ENCODE measurements at regions not wholly inside any gene's neighbourhood (a gene's known extent, or its start where the extent isn't known, plus 50 kb on each side); places are given as distances from the start of the nearest gene placed in this dataset.

DNA sequence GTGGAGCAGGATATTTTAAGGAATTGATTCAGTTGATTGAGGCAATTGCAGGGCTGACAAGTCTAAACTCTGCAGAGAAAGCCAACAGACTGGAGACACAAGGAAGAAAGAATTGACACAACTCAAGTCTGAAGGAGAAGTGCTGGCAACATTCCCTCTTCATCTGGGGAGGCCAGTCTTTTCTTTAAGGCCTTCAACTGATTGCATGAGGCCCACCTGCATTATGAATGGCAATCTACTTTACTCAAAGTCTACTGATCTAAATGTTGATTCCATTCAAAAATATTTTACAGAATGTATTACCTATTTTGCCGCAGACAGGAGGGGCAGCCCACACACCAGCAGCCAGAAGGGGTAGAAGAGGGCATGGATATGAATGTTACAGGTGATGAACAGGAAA is 425.2 kb downstream of the PCDH10 start:
- Histone ChIP-seq H3K27me3 (replicated peaks; ENCODE audit: insufficient read depth) (no peaks in the 10 kb centered on the region), H3K9ac (no peak overlapping the region), H3F3A (ENCODE audit: insufficient read depth) (no peaks in the 10 kb centered on the region), H3K36me3 (ENCODE audit: low read depth) (no peaks in the 10 kb centered on the region), H3K9me2 (ENCODE audit: insufficient read depth) (no peaks in the 10 kb centered on the region), H3K4me1 (ENCODE audit: insufficient read depth) (no peaks in the 10 kb centered on the region), H2AFZ (no peak overlapping the region), H3K9me3 (ENCODE audit: low read depth) (no peaks in the 10 kb centered on the region), H3K4me3 (no peak overlapping the region), H3K4me2 (ENCODE audit: unreplicated experiment) (no peak overlapping the region), H4K20me1 (ENCODE audit: insufficient read depth) (no peaks in the 10 kb centered on the region), H3K79me2 (ENCODE audit: insufficient read depth) (no peaks in the 10 kb centered on the region), H3K27ac (no peak overlapping the region)
- DNase-seq: no peak
- 10 to 15% methylated on average over 1 of the region's 1 CpG for WGBS, 2 experiments (ENCODE audit: low coverage in 1 of 2, low lambda C conversion rate in 2 of 2, missing lambda C conversion rate in 2 of 2)
- in situ Hi-C loops (cut with MboI): no loop called here
- no peak for TF ChIP-seq EZH2phosphoT487 (IDR thresholded peaks at IDR 0.05; ENCODE audit: insufficient read depth, low read depth)
- no peak for TF ChIP-seq EZH2 (IDR thresholded peaks at IDR 0.05; ENCODE audit: insufficient read depth, poor library complexity, severe bottlenecking)

DNA sequence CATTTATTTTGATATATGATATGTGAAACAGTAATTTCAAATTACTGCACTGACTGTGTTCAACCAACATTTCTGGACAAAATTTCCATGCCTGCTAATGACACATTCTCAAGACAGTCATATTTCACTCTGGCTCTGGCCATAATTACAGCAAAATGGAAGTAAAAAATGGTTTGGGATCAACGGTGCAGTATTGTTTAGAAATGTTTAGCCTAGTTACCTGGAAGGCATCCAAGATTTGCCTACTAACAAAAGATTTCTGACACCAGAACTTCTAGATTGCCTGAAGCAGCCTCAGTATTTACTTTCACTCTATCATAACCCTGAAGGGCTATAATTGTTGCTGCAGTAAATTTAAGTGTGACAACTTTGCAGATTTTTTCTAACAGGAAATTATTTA is 416.3 kb downstream of the PCDH10 start:
- H3K9me3 ChIP-seq (ENCODE audit: low read depth): no peaks in the 10 kb centered on the region
- H3K4me2 ChIP-seq (ENCODE audit: unreplicated experiment): no peak overlapping the region
- in situ Hi-C loops (cut with MboI): no loop called here
- H3K4me3 ChIP-seq: no peak overlapping the region
- H4K20me1 ChIP-seq (ENCODE audit: insufficient read depth): no peaks in the 10 kb centered on the region
- H2AFZ ChIP-seq: no peak overlapping the region
- TF ChIP-seq EZH2phosphoT487 (IDR thresholded peaks at IDR 0.05; ENCODE audit: insufficient read depth, low read depth) (no peak), EZH2 (IDR thresholded peaks at IDR 0.05; ENCODE audit: insufficient read depth, poor library complexity, severe bottlenecking) (no peak)
- no peak overlapping the region for H3K9ac ChIP-seq
- no peaks in the 10 kb centered on the region for H3F3A ChIP-seq (ENCODE audit: insufficient read depth)
- H3K4me1 ChIP-seq (ENCODE audit: insufficient read depth): no peaks in the 10 kb centered on the region
- DNase-seq: no peak
- H3K27me3 ChIP-seq (replicated peaks; ENCODE audit: insufficient read depth): no peaks in the 10 kb centered on the region
- no peaks in the 10 kb centered on the region for H3K36me3 ChIP-seq (ENCODE audit: low read depth)
- H3K9me2 ChIP-seq (ENCODE audit: insufficient read depth): no peaks in the 10 kb centered on the region
- H3K79me2 ChIP-seq (ENCODE audit: insufficient read depth): no peaks in the 10 kb centered on the region
- H3K27ac ChIP-seq: no peak overlapping the region
- WGBS, 2 experiments (ENCODE audit: low coverage in 1 of 2, low lambda C conversion rate in 2 of 2, missing lambda C conversion rate in 2 of 2): 0 to 4% methylated on average over 1 of the region's 1 CpG

DNA sequence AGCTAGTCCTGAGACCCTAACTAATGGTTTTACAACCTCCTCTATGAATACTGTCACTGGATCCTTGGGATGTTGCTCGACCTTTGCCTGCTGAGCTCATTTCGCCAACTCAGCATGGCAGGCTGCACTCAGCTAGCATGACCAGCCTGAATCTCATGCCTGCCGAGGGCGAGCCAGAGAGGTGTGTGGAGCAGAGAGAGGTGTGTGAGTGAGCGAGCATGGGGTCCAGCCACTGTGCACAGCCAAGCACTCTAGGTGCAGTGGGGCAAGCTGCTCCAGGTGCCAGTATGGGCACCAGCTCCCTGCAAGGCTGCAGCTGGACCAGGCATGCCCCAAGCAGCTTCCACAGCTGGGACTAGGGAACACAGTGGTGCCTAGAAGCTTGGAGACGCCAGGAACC is 410.9 kb downstream of the PCDH10 start:
- no peaks in the 10 kb centered on the region for H3K36me3 ChIP-seq (ENCODE audit: low read depth)
- in situ Hi-C loops (cut with MboI): no loop called here

GRCh38 chr4:133555671-133556070 is 406.6 kb downstream of the PCDH10 start:
- no peak for DNase-seq
- H3K27me3 ChIP-seq (replicated peaks; ENCODE audit: insufficient read depth): no peaks in the 10 kb centered on the region
- H4K20me1 ChIP-seq (ENCODE audit: insufficient read depth): no peaks in the 10 kb centered on the region
- no peak overlapping the region for H2AFZ ChIP-seq
- H3K36me3 ChIP-seq (ENCODE audit: low read depth): no peaks in the 10 kb centered on the region
- TF ChIP-seq EZH2 (IDR thresholded peaks at IDR 0.05; ENCODE audit: insufficient read depth, poor library complexity, severe bottlenecking) (no peak), EZH2phosphoT487 (IDR thresholded peaks at IDR 0.05; ENCODE audit: insufficient read depth, low read depth) (no peak)
- in situ Hi-C loops (cut with MboI): no loop called here
- H3K9me3 ChIP-seq (ENCODE audit: low read depth): no peaks in the 10 kb centered on the region
- no peak overlapping the region for H3K4me2 ChIP-seq (ENCODE audit: unreplicated experiment)
- H3K27ac ChIP-seq: no peak overlapping the region
- H3K9ac ChIP-seq: no peak overlapping the region
- H3F3A ChIP-seq (ENCODE audit: insufficient read depth): no peaks in the 10 kb centered on the region
- no peaks in the 10 kb centered on the region for H3K79me2 ChIP-seq (ENCODE audit: insufficient read depth)
- H3K4me3 ChIP-seq: no peak overlapping the region
- 26 to 38% methylated on average over 1 of the region's 1 CpG for WGBS, 2 experiments (ENCODE audit: low coverage in 1 of 2, low lambda C conversion rate in 2 of 2, missing lambda C conversion rate in 2 of 2)
- no peaks in the 10 kb centered on the region for H3K4me1 ChIP-seq (ENCODE audit: insufficient read depth)
- H3K9me2 ChIP-seq (ENCODE audit: insufficient read depth): no peaks in the 10 kb centered on the region

More for the DNA sequence above, 410.9 kb downstream of the PCDH10 start:
- H3K4me3 ChIP-seq: no peak overlapping the region
- no peak overlapping the region for H3K4me2 ChIP-seq (ENCODE audit: unreplicated experiment)
- no peaks in the 10 kb centered on the region for H3F3A ChIP-seq (ENCODE audit: insufficient read depth)
- DNase-seq: no peak
- H3K27me3 ChIP-seq (replicated peaks; ENCODE audit: insufficient read depth): no peaks in the 10 kb centered on the region
- no peak overlapping the region for H2AFZ ChIP-seq
- TF ChIP-seq EZH2phosphoT487 (IDR thresholded peaks at IDR 0.05; ENCODE audit: insufficient read depth, low read depth): no peak
- TF ChIP-seq EZH2 (IDR thresholded peaks at IDR 0.05; ENCODE audit: insufficient read depth, poor library complexity, severe bottlenecking): no peak
- no peaks in the 10 kb centered on the region for H3K9me3 ChIP-seq (ENCODE audit: low read depth)
- H3K9me2 ChIP-seq (ENCODE audit: insufficient read depth): no peaks in the 10 kb centered on the region
- no peaks in the 10 kb centered on the region for H3K4me1 ChIP-seq (ENCODE audit: insufficient read depth)
- no peaks in the 10 kb centered on the region for H4K20me1 ChIP-seq (ENCODE audit: insufficient read depth)
- no peaks in the 10 kb centered on the region for H3K79me2 ChIP-seq (ENCODE audit: insufficient read depth)
- 18 to 24% methylated on average over 6 of the region's 6 CpGs for WGBS, 2 experiments (ENCODE audit: low coverage in 1 of 2, low lambda C conversion rate in 2 of 2, missing lambda C conversion rate in 2 of 2)
- H3K9ac ChIP-seq: no peak overlapping the region
- no peak overlapping the region for H3K27ac ChIP-seq

- DNase-seq: no peak
Observed at GRCh38 chr4:133550436-133550835, 401.3 kb downstream of the PCDH10 start.

More at GRCh38 chr4:133550436-133550835, 401.3 kb downstream of the PCDH10 start:
- Histone ChIP-seq H2AFZ (no peak overlapping the region), H3K9ac (no peak overlapping the region), H3K79me2 (ENCODE audit: insufficient read depth) (no peaks in the 10 kb centered on the region), H3K9me2 (ENCODE audit: insufficient read depth) (no peaks in the 10 kb centered on the region), H3K27ac (no peak overlapping the region), H4K20me1 (ENCODE audit: insufficient read depth) (no peaks in the 10 kb centered on the region), H3K4me2 (ENCODE audit: unreplicated experiment) (no peak overlapping the region), H3K4me3 (no peak overlapping the region), H3F3A (ENCODE audit: insufficient read depth) (no peaks in the 10 kb centered on the region), H3K27me3 (replicated peaks; ENCODE audit: insufficient read depth) (no peaks in the 10 kb centered on the region), H3K9me3 (ENCODE audit: low read depth) (no peaks in the 10 kb centered on the region), H3K4me1 (ENCODE audit: insufficient read depth) (no peaks in the 10 kb centered on the region), H3K36me3 (ENCODE audit: low read depth) (no peaks in the 10 kb centered on the region)
- 4 to 6% methylated on average over 4 of the region's 4 CpGs for WGBS, 2 experiments (ENCODE audit: low coverage in 1 of 2, low lambda C conversion rate in 2 of 2, missing lambda C conversion rate in 2 of 2)
- in situ Hi-C loops (cut with MboI): no loop called here
- TF ChIP-seq EZH2 (IDR thresholded peaks at IDR 0.05; ENCODE audit: insufficient read depth, poor library complexity, severe bottlenecking) (no peak), EZH2phosphoT487 (IDR thresholded peaks at IDR 0.05; ENCODE audit: insufficient read depth, low read depth) (no peak)

Measured in GM23248 (cell line).